A549 (cell line): ENCODE measurements at regions not wholly inside any gene's neighbourhood (a gene's known extent, or its start where the extent isn't known, plus 50 kb on each side); places are given as distances from the start of the nearest gene placed in this dataset.

ENCODE experiments used
- ATAC-seq, 2 experiments: fragments of 200-7000 bp in 1 of 2; fragments of >200 bp in 1 of 2; cut with Nextera tagmentation in 1 of 2; cut with Tn5 transposase in 1 of 2; 3 replicates each; pipeline versions ENCODE4 v1.8.0 to v1.9.1; 2018 to 2020; ENCODE audit warnings: mild to moderate bottlenecking in 1 of 2, moderate library complexity in 1 of 2
- CTCF ChIA-PET: fragments of 300-600 bp; sonication (Branson Sonifier 250); formaldehyde crosslinking; extraction: SDS; loops from one replicate; lab custom pipeline; 2021; ENCODE audit warnings: antibody characterized with exemption, inconsistent platforms; lab: Yijun Ruan, JAX
- POLR2A ChIA-PET: fragments of 350-600 bp; formaldehyde crosslinking; extraction: SDS; loops from one replicate; lab custom pipeline; 2021; ENCODE audit warnings: antibody characterized with exemption, inconsistent platforms; lab: Yijun Ruan, JAX
- DNase-seq, 2 experiments: peaks; one replicate each; pipeline versions ENCODE4 v3.0.0 to v3.0.0-alpha.2; 2011 to 2016; ENCODE audit warnings: low read depth in 1 of 2, low spot score in 1 of 2
- FAIRE-seq: peaks from 2 replicates; lab custom pipeline; 2011; peaks lifted over from hg19 to GRCh38; lab: Jason Lieb, UNC
- H3K27ac ChIP-seq, 2 experiments: fragments of >200 bp; sonication (Bioruptor Twin); formaldehyde crosslinking; 3 replicates each; pipeline ENCODE4 v1.5.1; 2016 to 2017
- H3K4me1 ChIP-seq: fragments of >200 bp; sonication (Bioruptor Twin); formaldehyde crosslinking; 3 replicates; pipeline ENCODE4 v1.6.1; 2016
- H3K4me2 ChIP-seq: fragments of >200 bp; sonication (Bioruptor Twin); formaldehyde crosslinking; 3 replicates; pipeline ENCODE4 v1.6.1; 2016
- H3K4me3 ChIP-seq: fragments of >200 bp; sonication (Bioruptor Twin); formaldehyde crosslinking; 3 replicates; pipeline ENCODE4 v1.5.1; 2016
- H3K9me3 ChIP-seq: fragments of >200 bp; sonication (Bioruptor Twin); formaldehyde crosslinking; 3 replicates; pipeline ENCODE4 v1.6.1; 2016
- BCL3 ChIP-seq: fragments of >200 bp; sonication (Bioruptor Twin); formaldehyde crosslinking; IDR thresholded peaks from 3 replicates; pipeline ENCODE4 v1.6.1; 2016
- BHLHE40 ChIP-seq: IDR thresholded peaks from 2 replicates; pipeline ENCODE4 v1.6.1; 2012; ENCODE audit warnings: low read depth, low read length, inconsistent platforms
- CBX8 ChIP-seq: fragments of 200-600 bp; sonication (generic); IDR thresholded peaks from 2 replicates; pipeline ENCODE4 v1.6.1; 2016
- CHD4 ChIP-seq: fragments of 200-600 bp; sonication (generic); IDR thresholded peaks from 2 replicates; pipeline ENCODE4 v1.6.1; 2016; ENCODE audit warnings: antibody characterized with exemption, mild to moderate bottlenecking, borderline replicate concordance
- CTCF ChIP-seq: fragments of >200 bp; sonication (Bioruptor Twin); formaldehyde crosslinking; IDR thresholded peaks from 3 replicates; pipeline ENCODE4 v1.5.1; 2016
- E2F6 ChIP-seq: IDR thresholded peaks from 2 replicates; pipeline ENCODE4 v1.6.1; 2012; ENCODE audit warnings: low read depth, borderline replicate concordance
- EHMT2 ChIP-seq: fragments of 200-600 bp; sonication (generic); IDR thresholded peaks from 2 replicates; pipeline ENCODE4 v1.6.1; 2016; ENCODE audit warnings: antibody characterized with exemption, low read depth, mild to moderate bottlenecking, moderate library complexity
- EP300 ChIP-seq, 2 experiments: fragments of >200 bp; sonication (Bioruptor Twin); formaldehyde crosslinking; IDR thresholded peaks; 2 replicates in 1 of 2; 3 replicates in 1 of 2; pipeline ENCODE4 v1.6.1; 2016 to 2017
- FOSL2 ChIP-seq, 2 experiments: fragments of 450-650 bp in 1 of 2; fragments of >200 bp in 1 of 2; sonication (Bioruptor Twin) in 1 of 2; formaldehyde crosslinking; IDR thresholded peaks; 2 replicates each; pipeline versions ENCODE4 v1.5.0 to v1.6.1; 2016 to 2020; ENCODE audit warnings: mild to moderate bottlenecking in 1 of 2, moderate library complexity in 1 of 2
- FOXS1 ChIP-seq: fragments of 250-450 bp; sonication (Bioruptor Pico); IDR thresholded peaks from 2 replicates; pipeline ENCODE4 v1.5.0; 2020; ENCODE audit warnings: mild to moderate bottlenecking, moderate library complexity
- HOXB13 ChIP-seq: fragments of 250-450 bp; sonication (Bioruptor Pico); IDR thresholded peaks from 2 replicates; pipeline ENCODE4 v1.5.0; 2020; ENCODE audit warnings: low read depth, mild to moderate bottlenecking, moderate library complexity
- JUNB ChIP-seq: fragments of >200 bp; sonication (Bioruptor Twin); formaldehyde crosslinking; IDR thresholded peaks from 2 replicates; pipeline ENCODE4 v1.6.1; 2016
- KDM1A ChIP-seq: fragments of 200-600 bp; sonication (generic); IDR thresholded peaks from 2 replicates; pipeline ENCODE4 v1.6.1; 2016; ENCODE audit warnings: low read depth, mild to moderate bottlenecking
- KDM5A ChIP-seq: fragments of 200-600 bp; sonication (generic); IDR thresholded peaks from 2 replicates; pipeline ENCODE4 v1.6.1; 2016; ENCODE audit warnings: antibody characterized with exemption, mild to moderate bottlenecking
- MAFK ChIP-seq: fragments of 450-650 bp; IDR thresholded peaks from 2 replicates; pipeline ENCODE4 v1.6.1; 2014; ENCODE audit not compliant: partially characterized antibody
- MAX ChIP-seq: IDR thresholded peaks from 2 replicates; pipeline ENCODE4 v1.6.1; 2012
- NFE2L2 ChIP-seq: fragments of 150-350 bp; conservative IDR thresholded peaks from 2 replicates; pipeline ENCODE4 v1.6.1; 2014; ENCODE audit warnings: low read length
- NPAS2 ChIP-seq: fragments of 250-450 bp; sonication (Bioruptor Pico); IDR thresholded peaks from 2 replicates; pipeline ENCODE4 v1.8.0; 2022; ENCODE audit warnings: mild to moderate bottlenecking, moderate library complexity, borderline replicate concordance
- POLR2A ChIP-seq: IDR thresholded peaks from 2 replicates; pipeline ENCODE4 v1.6.1; 2012; ENCODE audit warnings: mild to moderate bottlenecking, low read length
- RAD21 ChIP-seq, 2 experiments: fragments of >200 bp in 1 of 2; sonication (Bioruptor Twin) in 1 of 2; formaldehyde crosslinking in 1 of 2; IDR thresholded peaks in 1 of 2; conservative IDR thresholded peaks in 1 of 2; 2 replicates in 1 of 2; 3 replicates in 1 of 2; pipeline ENCODE4 v1.6.1; 2012 to 2018; ENCODE audit warnings: inconsistent platforms in 1 of 2
- RFX5 ChIP-seq: fragments of 450-650 bp; IDR thresholded peaks from 2 replicates; pipeline ENCODE4 v1.7.1; 2014; ENCODE audit warnings: antibody characterized with exemption, mild to moderate bottlenecking, moderate library complexity
- RNF2 ChIP-seq: fragments of 200-600 bp; sonication (generic); IDR thresholded peaks from 2 replicates; pipeline ENCODE4 v1.6.1; 2016; ENCODE audit warnings: low read depth, mild to moderate bottlenecking, antibody characterized with exemption, moderate library complexity, borderline replicate concordance
- SREBF2 ChIP-seq: fragments of 450-650 bp; IDR thresholded peaks from 2 replicates; pipeline ENCODE4 v1.6.1; 2014; ENCODE audit warnings: mild to moderate bottlenecking, moderate library complexity
- TFCP2L1 ChIP-seq: fragments of 250-450 bp; sonication (Bioruptor Pico); IDR thresholded peaks from 2 replicates; pipeline ENCODE4 v1.5.0; 2021; ENCODE audit warnings: mild to moderate bottlenecking
- TP53 ChIP-seq: fragments of 250-450 bp; sonication (Bioruptor Pico); IDR thresholded peaks from 2 replicates; pipeline ENCODE4 v1.5.0; 2021; ENCODE audit warnings: mild to moderate bottlenecking, moderate library complexity
- ZFP36 ChIP-seq: fragments of 450-650 bp; IDR thresholded peaks from 2 replicates; pipeline ENCODE4 v1.6.1; 2014; ENCODE audit warnings: borderline replicate concordance; ENCODE audit not compliant: partially characterized antibody
- ZNF302 ChIP-seq: fragments of 250-450 bp; sonication (Bioruptor Pico); IDR thresholded peaks from 2 replicates; pipeline ENCODE4 v1.9.0; 2021; ENCODE audit warnings: inconsistent platforms, mild to moderate bottlenecking, moderate library complexity
- WGBS: methylation state at CpG from one replicate; pipeline ENCODE4 v1.1.6; 2017; ENCODE audit errors: missing lambda C conversion rate; 5-methylcytosine and 5-hydroxymethylcytosine counted together

- TF ChIP-seq MAX: no peak
- TF ChIP-seq POLR2A: no peak
- TF ChIP-seq BCL3: no peak
Observed at GRCh38 chr4:100796332-100796731, 278.5 kb upstream of the EMCN start (continued).

GRCh38 chr4:100795581-100795980, 277.8 kb upstream of the EMCN start:
- Histone ChIP-seq H3K4me3 (no peak overlapping the region), H3K4me1 (no peaks in the 10 kb centered on the region), H3K27ac (no peak overlapping the region), H3K9me3 (no peaks in the 10 kb centered on the region), H3K4me2 (no peak overlapping the region)
- DNase-seq: no peak
- POLR2A ChIA-PET: no interaction called here
- TF ChIP-seq NFE2L2 (no peak), FOXS1 (CRISPR knock-in tag) (no peak), RAD21 (conservative IDR thresholded peaks at IDR 0.05 in 1 of 2, IDR thresholded peaks at IDR 0.05 in 1 of 2) (no peak), NPAS2 (no peak), ZFP36 (no peak), CBX8 (no peak), EHMT2 (no peak), KDM1A (no peak), EP300 (IDR thresholded peaks at IDR 0.05) (no peak), TFCP2L1 (CRISPR knock-in tag) (no peak)
- TF ChIP-seq, all 56 proteins: peak for 0
- WGBS: 22% methylated on average over 1 of the region's 1 CpG
- FAIRE-seq: no peak
- ATAC-seq: no peak
- CTCF ChIA-PET: no interaction called here

GRCh38 chr4:100790836-100791615, 273.2 kb upstream of the EMCN start:
- no peak overlapping the region for H3K4me2 ChIP-seq
- ChIA-PET POLR2A (no interaction called here), CTCF (interaction anchor here (1.6 kb wide), 1 partner anchor 23 kb away, joined by 3 read pairs; no protein-coding TSS in a partner anchor)
- ATAC-seq (no peak), DNase-seq (no peak)
- WGBS: 74% methylated on average over 9 of the region's 9 CpGs
- TF ChIP-seq JUNB (no peak), E2F6 (no peak), NPAS2 (no peak)
- TF ChIP-seq, all 56 proteins: peak for 0
- Histone ChIP-seq H3K9me3 (no peaks in the 10 kb centered on the region), H3K4me1 (no peaks in the 10 kb centered on the region), H3K27ac (no peak overlapping the region), H3K4me3 (no peak overlapping the region)
- no peak for FAIRE-seq

GRCh38 chr4:100789991-100790390, 272.2 kb upstream of the EMCN start:
- ATAC-seq: no peak
- Histone ChIP-seq H3K4me2 (no peak overlapping the region), H3K27ac (no peak overlapping the region), H3K9me3 (no peaks in the 10 kb centered on the region), H3K4me1 (no peaks in the 10 kb centered on the region), H3K4me3 (no peak overlapping the region)
- FAIRE-seq: no peak
- DNase-seq: no peak
- TF ChIP-seq BHLHE40 (no peak), HOXB13 (CRISPR knock-in tag) (no peak)
- POLR2A ChIA-PET: no interaction called here
- CTCF ChIA-PET: interaction anchor here (1.6 kb wide), 1 partner anchor 22 kb away, joined by 3 read pairs; no protein-coding TSS in a partner anchor

GRCh38 chr4:100786481-100786880, 268.7 kb upstream of the EMCN start:
- no peak for ATAC-seq
- POLR2A ChIA-PET: no interaction called here
- Histone ChIP-seq H3K9me3 (no peaks in the 10 kb centered on the region), H3K4me1 (no peaks in the 10 kb centered on the region)
- DNase-seq: no peak
- TF ChIP-seq CBX8 (no peak), FOSL2 (IDR thresholded peaks at IDR 0.05) (no peak), FOSL2 (CRISPR knock-in tag; IDR thresholded peaks at IDR 0.05) (no peak), TP53 (CRISPR knock-in tag) (no peak), CHD4 (no peak), MAFK (no peak), HOXB13 (CRISPR knock-in tag) (no peak), KDM5A (no peak), KDM1A (no peak), CTCF (no peak), SREBF2 (no peak), NPAS2 (no peak), RNF2 (no peak), ZNF302 (CRISPR knock-in tag) (no peak), RFX5 (no peak)
- TF ChIP-seq, all 56 proteins: peak for 0
- Histone ChIP-seq H3K4me2 (no peak overlapping the region), H3K4me3 (no peak overlapping the region), H3K27ac (no peak overlapping the region)
- CTCF ChIA-PET: no interaction called here
- no peak for FAIRE-seq
- 92% methylated on average over 1 of the region's 1 CpG for WGBS
